Activated T-cell treated with anti-CD3 and anti-CD28 coated beads, Interleukin-2, amount 50 U/mL, for 1 hour (primary cell): ENCODE measurements at regions not wholly inside any gene's neighbourhood (a gene's known extent, or its start where the extent isn't known, plus 50 kb on each side); places are given as distances from the start of the nearest gene placed in this dataset.
"Not testable (repeated sequence)": the region's sequence is repeated elsewhere in the genome, so short reads cannot be mapped to it uniquely, and the experiment has no call there.

Source experiments
- DNase-seq: peaks from one replicate; pipeline ENCODE4 v3.0.0-alpha.2; 2020

- no peak for DNase-seq
These were observed 157.8 kb upstream of the NUDT4 start for GRCh38 chr12:93219947-93220346.

GRCh38 chr12:93221841-93222240 lies 155.9 kb upstream of the NUDT4 start:
- DNase-seq = no peak

GRCh38 chr12:93223440-93224426 lies 154.0 kb upstream of the NUDT4 start:
- DNase-seq = no peak

- DNase-seq = no peak
These were observed 152.6 kb upstream of the NUDT4 start for GRCh38 chr12:93225094-93225493.

- DNase-seq = no peak
These were observed 151.4 kb upstream of the NUDT4 start for GRCh38 chr12:93226361-93226760.

- no peak for DNase-seq
These were observed 148.0 kb upstream of the NUDT4 start for GRCh38 chr12:93229494-93230325.

- DNase-seq = no peak
These were observed 147.4 kb upstream of the NUDT4 start for GRCh38 chr12:93230326-93230720.

GRCh38 chr12:93231938-93232337 lies 145.8 kb upstream of the NUDT4 start:
- DNase-seq = no peak

- no peak for DNase-seq
These were observed 143.1 kb upstream of the NUDT4 start for GRCh38 chr12:93234641-93235040.

GRCh38 chr12:93235881-93236280 lies 141.8 kb upstream of the NUDT4 start:
- no peak for DNase-seq

GRCh38 chr12:93237235-93237915 lies 140.3 kb upstream of the NUDT4 start:
- no peak for DNase-seq

- DNase-seq = not testable (repeated sequence)
These were observed 139.0 kb upstream of the NUDT4 start for GRCh38 chr12:93238512-93239262.

GRCh38 chr12:93239789-93240188 lies 137.9 kb upstream of the NUDT4 start:
- not testable (repeated sequence) for DNase-seq

GRCh38 chr12:93242154-93242972 lies 135.4 kb upstream of the NUDT4 start:
- DNase-seq = no peak

- no peak for DNase-seq
These were observed 134.4 kb upstream of the NUDT4 start for GRCh38 chr12:93243382-93243688.

- no peak for DNase-seq
These were observed 133.8 kb upstream of the NUDT4 start for GRCh38 chr12:93243689-93244513.

- no peak for DNase-seq
These were observed 133.1 kb upstream of the NUDT4 start for GRCh38 chr12:93244514-93245077.

- DNase-seq = peak; percentile 18
These were observed 132.2 kb upstream of the NUDT4 start for GRCh38 chr12:93245543-93245942.

GRCh38 chr12:93247313-93247991 lies 130.3 kb upstream of the NUDT4 start:
- DNase-seq = no peak

- no peak for DNase-seq
These were observed 125.5 kb upstream of the NUDT4 start for GRCh38 chr12:93252221-93252620.
